GM12878 (cell line): ENCODE measurements at regions not wholly inside any gene's neighbourhood (a gene's known extent, or its start where the extent isn't known, plus 50 kb on each side); places are given as distances from the start of the nearest gene placed in this dataset.

Experiments used
- ATAC-seq: fragments of 200-7000 bp; cut with Tn5 transposase; 3 replicates; pipeline ENCODE4 v1.9.1; 2020; ENCODE audit warnings: mild to moderate bottlenecking, moderate library complexity
- BruUV-seq: library from RNA; stranded (reverse); fragments of 400-500 nt; replicated peaks from 2 replicates; lab custom pipeline; 2021; lab: Mats Ljungman, UMichigan
- CTCF ChIA-PET: fragments of 300-600 bp; sonication (Branson Sonifier 250); formaldehyde crosslinking; extraction: SDS; loops from one replicate; lab custom pipeline; 2021; ENCODE audit warnings: inconsistent platforms; lab: Yijun Ruan, JAX
- POLR2A ChIA-PET: fragments of 350-600 bp; formaldehyde crosslinking; extraction: SDS; loops from one replicate; lab custom pipeline; 2021; ENCODE audit warnings: inconsistent platforms; lab: Charles Lee
- RAD21 ChIA-PET: fragments of 300-600 bp; sonication (Branson Sonifier 250); formaldehyde crosslinking; loops from one replicate; lab custom pipeline; 2023; ENCODE audit warnings: antibody characterized with exemption; ENCODE audit not compliant: unreplicated experiment; lab: Charles Lee
- SMC1A ChIA-PET: fragments of 300-600 bp; sonication (Branson Sonifier 250); formaldehyde crosslinking; loops from one replicate; lab custom pipeline; 2023; ENCODE audit not compliant: unreplicated experiment, uncharacterized antibody; lab: Charles Lee
- DNase-seq: peaks from one replicate; pipeline ENCODE4 v3.0.0-alpha.2; 2011; ENCODE audit warnings: low read depth, low spot score
- FAIRE-seq: peaks from 3 replicates; lab custom pipeline; 2011; peaks lifted over from hg19 to GRCh38; lab: Jason Lieb, UNC
- H2AFZ ChIP-seq: 2 replicates; pipeline ENCODE4 v1.6.0; 2011; ENCODE audit warnings: low read depth, low read length, control low read depth; ENCODE audit not compliant: control insufficient read depth
- H3K27ac ChIP-seq: 2 replicates; pipeline ENCODE4 v1.5.1; 2011; ENCODE audit warnings: control low read depth; ENCODE audit not compliant: control insufficient read depth, insufficient read depth
- H3K27me3 ChIP-seq, 2 experiments: replicated peaks in 1 of 2; 2 replicates each; pipeline versions ENCODE4 v1.6.0 to v1.6.1; 2011; ENCODE audit warnings: low read length in 1 of 2; ENCODE audit not compliant: control insufficient read depth in 2 of 2, insufficient read depth in 2 of 2
- H3K36me3 ChIP-seq, 2 experiments: 2 replicates each; pipeline ENCODE4 v1.5.1; 2011; ENCODE audit warnings: low read length in 1 of 2; ENCODE audit not compliant: control insufficient read depth in 2 of 2, insufficient read depth in 2 of 2
- H3K4me1 ChIP-seq: 2 replicates; pipeline ENCODE4 v1.6.1; 2011; ENCODE audit warnings: mild to moderate bottlenecking, low read length, moderate library complexity, mixed read lengths; ENCODE audit not compliant: control insufficient read depth, insufficient read depth
- H3K4me2 ChIP-seq: 2 replicates; pipeline ENCODE4 v1.6.0; 2011; ENCODE audit warnings: control low read depth; ENCODE audit not compliant: control insufficient read depth, insufficient read depth
- H3K4me3 ChIP-seq: fragments of 200-600 bp; sonication (generic); 2 replicates; pipeline ENCODE4 v1.5.1; 2016
- H3K79me2 ChIP-seq: 2 replicates; pipeline ENCODE4 v1.6.0; 2011; ENCODE audit warnings: low read length; ENCODE audit not compliant: control insufficient read depth, insufficient read depth
- H3K9ac ChIP-seq: 2 replicates; pipeline ENCODE4 v1.8.0; 2011; ENCODE audit warnings: low read length, control low read depth, mixed read lengths; ENCODE audit not compliant: control insufficient read depth, insufficient read depth
- H3K9me3 ChIP-seq: replicated peaks from 3 replicates; pipeline ENCODE4 v1.5.1; 2011; ENCODE audit warnings: mild to moderate bottlenecking, low read length; ENCODE audit not compliant: control insufficient read depth, insufficient read depth
- H4K20me1 ChIP-seq: 2 replicates; pipeline ENCODE4 v1.6.0; 2011; ENCODE audit not compliant: control insufficient read depth, insufficient read depth
- BMI1 ChIP-seq: fragments of 450-650 bp; IDR thresholded peaks from 2 replicates; pipeline ENCODE4 v1.6.1; 2016; ENCODE audit warnings: mild to moderate bottlenecking, moderate library complexity, borderline replicate concordance
- BRCA1 ChIP-seq: IDR thresholded peaks from 2 replicates; pipeline ENCODE4 v1.6.1; 2011; ENCODE audit warnings: low read depth, low read length, improper control_type of control experiment
- CBFB ChIP-seq: IDR thresholded peaks from 2 replicates; pipeline ENCODE4 v1.6.1; 2016; ENCODE audit warnings: antibody characterized with exemption, low read depth
- EZH2 ChIP-seq: IDR thresholded peaks from 2 replicates; pipeline ENCODE4 v1.6.1; 2012; ENCODE audit warnings: low read depth, mild to moderate bottlenecking, control low read depth, inconsistent platforms, low read length, borderline replicate concordance; ENCODE audit not compliant: control insufficient read depth
- HDAC2 ChIP-seq: fragments of 200-600 bp; sonication (generic); IDR thresholded peaks from 2 replicates; pipeline ENCODE4 v1.6.1; 2017
- MEF2A ChIP-seq: IDR thresholded peaks from 2 replicates; pipeline ENCODE4 v1.6.1; 2011; ENCODE audit warnings: low read depth, mild to moderate bottlenecking, low read length, moderate library complexity; ENCODE audit not compliant: insufficient read depth
- MTA3 ChIP-seq: IDR thresholded peaks from 2 replicates; pipeline ENCODE4 v1.6.1; 2012; ENCODE audit warnings: low read length, inconsistent platforms, borderline replicate concordance
- MYB ChIP-seq: fragments of 150-350 bp; IDR thresholded peaks from 2 replicates; pipeline ENCODE4 v1.6.1; 2014; ENCODE audit warnings: mild to moderate bottlenecking, low read depth, low read length, borderline replicate concordance
- NRF1 ChIP-seq: conservative IDR thresholded peaks from 2 replicates; pipeline ENCODE4 v1.6.1; 2011; ENCODE audit warnings: mild to moderate bottlenecking, low read depth, low read length, improper control_type of control experiment
- STAT3 ChIP-seq: IDR thresholded peaks from 2 replicates; pipeline ENCODE4 v1.6.1; 2011; ENCODE audit warnings: low read depth, low read length, improper control_type of control experiment
- YBX1 ChIP-seq: fragments of 450-650 bp; IDR thresholded peaks from 2 replicates; pipeline ENCODE4 v1.6.1; 2016; ENCODE audit warnings: antibody characterized with exemption
- WGBS: methylation state at CpG from one replicate; pipeline ENCODE4 v1.1.6; 2016; ENCODE audit warnings: low lambda C conversion rate; ENCODE audit not compliant: insufficient replicate concordance, insufficient coverage; ENCODE audit errors: missing lambda C conversion rate; 5-methylcytosine and 5-hydroxymethylcytosine counted together
- in situ Hi-C: fragments of 300-500 bp; cut with MboI; formaldehyde crosslinking; loops from 9 replicates; pipeline ENCODE4 v1.14.3; 2018; ENCODE audit warnings: mixed read lengths
- intact Hi-C: fragments of 100-400 bp; cut with micrococcal nuclease; formaldehyde crosslinking; loops from one replicate; pipeline ENCODE4 v1.14.2; 2022; ENCODE audit not compliant: unreplicated experiment
- TF ChIP-seq, protein P1 (sequence below): fragments of 450-650 bp; formaldehyde crosslinking; IDR thresholded peaks from 2 replicates; pipeline ENCODE4 v1.5.0; 2022; ENCODE audit warnings: mild to moderate bottlenecking, missing genetic modification characterization
- TF ChIP-seq, protein P2 (sequence below): fragments of 450-650 bp; IDR thresholded peaks from 2 replicates; pipeline ENCODE4 v1.6.1; 2017; ENCODE audit warnings: antibody characterized with exemption, mild to moderate bottlenecking, moderate library complexity
- TF ChIP-seq, protein P3 (sequence below): fragments of 450-650 bp; IDR thresholded peaks from 2 replicates; pipeline ENCODE4 v1.6.1; 2016; ENCODE audit warnings: mild to moderate bottlenecking

DNA sequence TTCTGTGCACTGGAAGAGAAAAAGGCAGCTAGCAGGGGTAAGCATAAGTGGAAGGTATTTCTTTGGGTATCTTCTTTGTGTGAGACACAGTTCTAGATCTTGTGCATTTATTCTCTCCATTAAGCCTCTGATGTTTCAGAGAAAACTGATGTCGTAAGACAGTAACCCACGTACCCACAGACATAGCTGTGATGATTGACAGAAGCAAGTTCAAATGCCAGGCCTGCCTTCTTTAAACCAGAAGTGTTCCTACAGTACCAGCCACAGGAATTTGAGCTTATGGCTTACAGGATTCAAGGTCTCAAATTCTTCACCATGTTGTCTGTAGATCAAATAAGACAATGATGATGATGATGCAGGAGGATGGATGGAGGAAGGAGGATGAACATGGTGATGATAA, 161.4 kb upstream of the KCNJ16 start (continued):
- TF ChIP-seq MTA3 (no peak), BMI1 (no peak), MYB (no peak), HDAC2 (no peak), EZH2 (no peak), BRCA1 (no peak), NRF1 (no peak)

DNA sequence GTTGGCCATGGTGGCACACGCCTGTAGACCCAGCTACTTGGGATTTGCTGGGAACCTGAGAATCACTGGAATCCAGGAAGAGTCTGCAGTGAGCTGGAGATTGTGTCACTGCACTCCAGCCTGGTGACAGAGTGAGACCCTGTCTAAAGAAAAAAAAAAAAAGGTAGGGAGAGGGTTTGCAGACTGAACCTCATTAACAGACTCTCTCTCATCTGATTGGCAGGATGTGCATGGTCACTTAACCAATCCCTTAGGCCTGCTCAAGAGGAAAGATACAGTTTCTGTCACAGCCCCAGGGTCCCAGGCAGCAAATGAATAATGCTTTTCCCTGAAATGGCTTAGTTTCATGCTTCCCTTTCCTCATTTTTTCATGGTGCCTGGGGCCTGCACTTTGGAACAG, 160.5 kb upstream of the KCNJ16 start:
- no peaks in the 10 kb centered on the region for H3K79me2 ChIP-seq
- no peaks in the 10 kb centered on the region for H3K36me3 ChIP-seq
- H3K4me1 ChIP-seq: no peaks in the 10 kb centered on the region
- ChIA-PET POLR2A (no interaction called here), CTCF (no interaction called here), RAD21 (no interaction called here), SMC1A (no interaction called here)
- intact Hi-C loops (no loop called here), in situ Hi-C loops (no loop called here)
- no peak overlapping the region for H3K4me2 ChIP-seq
- no peaks in the 10 kb centered on the region for H3K9me3 ChIP-seq
- WGBS: 0% methylated on average over 1 of the region's 1 CpG
- H3K4me3 ChIP-seq: no peak overlapping the region
- no peak overlapping the region for H3K27ac ChIP-seq
- H2AFZ ChIP-seq: no peak overlapping the region
- no peak overlapping the region for H3K9ac ChIP-seq
- no peaks in the 10 kb centered on the region for H3K27me3 ChIP-seq
- ATAC-seq: no peak
- H4K20me1 ChIP-seq: no peaks in the 10 kb centered on the region
- no peak for FAIRE-seq
- DNase-seq: no peak
- no TSS peak for BruUV-seq
- TF ChIP-seq YBX1: no peak
- TF ChIP-seq NRF1: no peak
- TF ChIP-seq MEF2A: no peak
- TF ChIP-seq STAT3: no peak
- no peak for TF ChIP-seq CBFB
- TF ChIP-seq, protein P1, sequence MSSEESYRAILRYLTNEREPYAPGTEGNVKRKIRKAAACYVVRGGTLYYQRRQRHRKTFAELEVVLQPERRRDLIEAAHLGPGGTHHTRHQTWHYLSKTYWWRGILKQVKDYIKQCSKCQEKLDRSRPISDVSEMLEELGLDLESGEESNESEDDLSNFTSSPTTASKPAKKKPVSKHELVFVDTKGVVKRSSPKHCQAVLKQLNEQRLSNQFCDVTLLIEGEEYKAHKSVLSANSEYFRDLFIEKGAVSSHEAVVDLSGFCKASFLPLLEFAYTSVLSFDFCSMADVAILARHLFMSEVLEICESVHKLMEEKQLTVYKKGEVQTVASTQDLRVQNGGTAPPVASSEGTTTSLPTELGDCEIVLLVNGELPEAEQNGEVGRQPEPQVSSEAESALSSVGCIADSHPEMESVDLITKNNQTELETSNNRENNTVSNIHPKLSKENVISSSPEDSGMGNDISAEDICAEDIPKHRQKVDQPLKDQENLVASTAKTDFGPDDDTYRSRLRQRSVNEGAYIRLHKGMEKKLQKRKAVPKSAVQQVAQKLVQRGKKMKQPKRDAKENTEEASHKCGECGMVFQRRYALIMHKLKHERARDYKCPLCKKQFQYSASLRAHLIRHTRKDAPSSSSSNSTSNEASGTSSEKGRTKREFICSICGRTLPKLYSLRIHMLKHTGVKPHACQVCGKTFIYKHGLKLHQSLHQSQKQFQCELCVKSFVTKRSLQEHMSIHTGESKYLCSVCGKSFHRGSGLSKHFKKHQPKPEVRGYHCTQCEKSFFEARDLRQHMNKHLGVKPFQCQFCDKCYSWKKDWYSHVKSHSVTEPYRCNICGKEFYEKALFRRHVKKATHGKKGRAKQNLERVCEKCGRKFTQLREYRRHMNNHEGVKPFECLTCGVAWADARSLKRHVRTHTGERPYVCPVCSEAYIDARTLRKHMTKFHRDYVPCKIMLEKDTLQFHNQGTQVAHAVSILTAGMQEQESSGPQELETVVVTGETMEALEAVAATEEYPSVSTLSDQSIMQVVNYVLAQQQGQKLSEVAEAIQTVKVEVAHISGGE (CRISPR knock-in tag): no peak
- TF ChIP-seq, protein P2, sequence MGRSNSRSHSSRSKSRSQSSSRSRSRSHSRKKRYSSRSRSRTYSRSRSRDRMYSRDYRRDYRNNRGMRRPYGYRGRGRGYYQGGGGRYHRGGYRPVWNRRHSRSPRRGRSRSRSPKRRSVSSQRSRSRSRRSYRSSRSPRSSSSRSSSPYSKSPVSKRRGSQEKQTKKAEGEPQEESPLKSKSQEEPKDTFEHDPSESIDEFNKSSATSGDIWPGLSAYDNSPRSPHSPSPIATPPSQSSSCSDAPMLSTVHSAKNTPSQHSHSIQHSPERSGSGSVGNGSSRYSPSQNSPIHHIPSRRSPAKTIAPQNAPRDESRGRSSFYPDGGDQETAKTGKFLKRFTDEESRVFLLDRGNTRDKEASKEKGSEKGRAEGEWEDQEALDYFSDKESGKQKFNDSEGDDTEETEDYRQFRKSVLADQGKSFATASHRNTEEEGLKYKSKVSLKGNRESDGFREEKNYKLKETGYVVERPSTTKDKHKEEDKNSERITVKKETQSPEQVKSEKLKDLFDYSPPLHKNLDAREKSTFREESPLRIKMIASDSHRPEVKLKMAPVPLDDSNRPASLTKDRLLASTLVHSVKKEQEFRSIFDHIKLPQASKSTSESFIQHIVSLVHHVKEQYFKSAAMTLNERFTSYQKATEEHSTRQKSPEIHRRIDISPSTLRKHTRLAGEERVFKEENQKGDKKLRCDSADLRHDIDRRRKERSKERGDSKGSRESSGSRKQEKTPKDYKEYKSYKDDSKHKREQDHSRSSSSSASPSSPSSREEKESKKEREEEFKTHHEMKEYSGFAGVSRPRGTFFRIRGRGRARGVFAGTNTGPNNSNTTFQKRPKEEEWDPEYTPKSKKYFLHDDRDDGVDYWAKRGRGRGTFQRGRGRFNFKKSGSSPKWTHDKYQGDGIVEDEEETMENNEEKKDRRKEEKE: no peak
- TF ChIP-seq, protein P3, sequence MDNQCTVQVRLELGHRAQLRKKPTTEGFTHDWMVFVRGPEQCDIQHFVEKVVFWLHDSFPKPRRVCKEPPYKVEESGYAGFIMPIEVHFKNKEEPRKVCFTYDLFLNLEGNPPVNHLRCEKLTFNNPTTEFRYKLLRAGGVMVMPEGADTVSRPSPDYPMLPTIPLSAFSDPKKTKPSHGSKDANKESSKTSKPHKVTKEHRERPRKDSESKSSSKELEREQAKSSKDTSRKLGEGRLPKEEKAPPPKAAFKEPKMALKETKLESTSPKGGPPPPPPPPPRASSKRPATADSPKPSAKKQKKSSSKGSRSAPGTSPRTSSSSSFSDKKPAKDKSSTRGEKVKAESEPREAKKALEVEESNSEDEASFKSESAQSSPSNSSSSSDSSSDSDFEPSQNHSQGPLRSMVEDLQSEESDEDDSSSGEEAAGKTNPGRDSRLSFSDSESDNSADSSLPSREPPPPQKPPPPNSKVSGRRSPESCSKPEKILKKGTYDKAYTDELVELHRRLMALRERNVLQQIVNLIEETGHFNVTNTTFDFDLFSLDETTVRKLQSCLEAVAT: no peak
